Uterus (tissue), 2 donors: ENCODE measurements at regions not wholly inside any gene's neighbourhood (a gene's known extent, or its start where the extent isn't known, plus 50 kb on each side); places are given as distances from the start of the nearest gene placed in this dataset.

Experiments used
- POLR2A ChIP-seq, 2 donors: fragments of 450-650 bp; IDR thresholded peaks; one replicate each; pipeline ENCODE4 v1.6.1; 2016; ENCODE audit warnings: antibody characterized with exemption in 2 of 2, mild to moderate bottlenecking in 1 of 2, moderate library complexity in 1 of 2
- TF ChIP-seq, protein P1 (sequence below), 4 experiments: fragments of 200-600 bp in 2 of 4; fragments of 450-650 bp in 2 of 4; sonication (generic) in 2 of 4; IDR thresholded peaks; one replicate each; pipeline ENCODE4 v1.5.1; 2016 to 2019; ENCODE audit warnings: antibody characterized with exemption in 4 of 4, mild to moderate bottlenecking in 2 of 4, moderate library complexity in 1 of 4

DNA sequence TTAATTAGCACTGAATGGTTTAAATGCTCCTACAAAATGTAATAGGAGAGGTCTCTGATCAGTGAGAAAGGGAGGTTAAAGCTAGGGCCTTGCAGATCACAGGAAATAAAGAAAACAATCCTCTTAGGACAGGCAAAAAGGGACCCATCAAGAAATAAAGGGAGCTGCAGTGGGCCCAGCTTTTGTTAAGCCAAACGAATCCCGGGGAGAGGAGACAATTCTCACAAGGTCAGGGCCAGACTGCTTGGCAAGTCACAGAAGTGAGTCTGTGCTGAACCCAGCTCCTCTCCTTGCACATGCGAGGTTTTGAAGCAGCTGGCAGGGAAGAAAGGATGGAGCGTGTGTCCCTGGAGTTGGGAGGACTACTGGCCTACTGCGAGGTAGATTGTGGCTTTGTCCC is 285.8 kb downstream of the COG6 start:
- TF ChIP-seq, protein P1, sequence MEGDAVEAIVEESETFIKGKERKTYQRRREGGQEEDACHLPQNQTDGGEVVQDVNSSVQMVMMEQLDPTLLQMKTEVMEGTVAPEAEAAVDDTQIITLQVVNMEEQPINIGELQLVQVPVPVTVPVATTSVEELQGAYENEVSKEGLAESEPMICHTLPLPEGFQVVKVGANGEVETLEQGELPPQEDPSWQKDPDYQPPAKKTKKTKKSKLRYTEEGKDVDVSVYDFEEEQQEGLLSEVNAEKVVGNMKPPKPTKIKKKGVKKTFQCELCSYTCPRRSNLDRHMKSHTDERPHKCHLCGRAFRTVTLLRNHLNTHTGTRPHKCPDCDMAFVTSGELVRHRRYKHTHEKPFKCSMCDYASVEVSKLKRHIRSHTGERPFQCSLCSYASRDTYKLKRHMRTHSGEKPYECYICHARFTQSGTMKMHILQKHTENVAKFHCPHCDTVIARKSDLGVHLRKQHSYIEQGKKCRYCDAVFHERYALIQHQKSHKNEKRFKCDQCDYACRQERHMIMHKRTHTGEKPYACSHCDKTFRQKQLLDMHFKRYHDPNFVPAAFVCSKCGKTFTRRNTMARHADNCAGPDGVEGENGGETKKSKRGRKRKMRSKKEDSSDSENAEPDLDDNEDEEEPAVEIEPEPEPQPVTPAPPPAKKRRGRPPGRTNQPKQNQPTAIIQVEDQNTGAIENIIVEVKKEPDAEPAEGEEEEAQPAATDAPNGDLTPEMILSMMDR (IDR thresholded peaks at IDR 0.05), result no peak
- TF ChIP-seq POLR2A (IDR thresholded peaks at IDR 0.05), result no peak
